MCF 10A (cell line): ENCODE measurements at regions not wholly inside any gene's neighbourhood (a gene's known extent, or its start where the extent isn't known, plus 50 kb on each side); places are given as distances from the start of the nearest gene placed in this dataset.

Experiments used
- BruUV-seq: library from RNA; stranded (reverse); fragments of 400-500 nt; replicated peaks from 2 replicates; lab custom pipeline; 2021; lab: Mats Ljungman, UMichigan
- CTCF ChIA-PET: fragments of 300-600 bp; sonication (Branson Sonifier 250); formaldehyde crosslinking; extraction: SDS; loops from one replicate; lab custom pipeline; 2021; ENCODE audit warnings: antibody characterized with exemption, inconsistent platforms; lab: Yijun Ruan, JAX
- POLR2A ChIA-PET: fragments of 300-600, 350-650 bp; sonication (Branson Sonifier 250); formaldehyde crosslinking; extraction: SDS; loops from one replicate; lab custom pipeline; 2020; ENCODE audit warnings: antibody characterized with exemption, inconsistent platforms; lab: Yijun Ruan, JAX
- DNase-seq: peaks from one replicate; pipeline ENCODE4 v3.0.0-alpha.2; 2018; ENCODE audit not compliant: unreplicated experiment
- H3K27ac Mint-ChIP-seq: one replicate; pipeline ENCODE4 v1.8.0; 2022; ENCODE audit warnings: mild to moderate bottlenecking, low read depth, mixed read lengths; ENCODE audit not compliant: unreplicated experiment
- H3K27me3 Mint-ChIP-seq: one replicate; pipeline ENCODE4 v1.8.0; 2022; ENCODE audit warnings: mixed read lengths; ENCODE audit not compliant: insufficient read depth, unreplicated experiment
- H3K36me3 Mint-ChIP-seq: one replicate; pipeline ENCODE4 v1.8.0; 2022; ENCODE audit warnings: mild to moderate bottlenecking, moderate library complexity, mixed read lengths; ENCODE audit not compliant: insufficient read depth, unreplicated experiment
- H3K4me1 Mint-ChIP-seq: one replicate; pipeline ENCODE4 v1.8.0; 2022; ENCODE audit warnings: mixed read lengths; ENCODE audit not compliant: insufficient read depth, unreplicated experiment
- H3K4me3 Mint-ChIP-seq: one replicate; pipeline ENCODE4 v1.8.0; 2022; ENCODE audit warnings: mild to moderate bottlenecking, moderate library complexity, mixed read lengths; ENCODE audit not compliant: unreplicated experiment
- H3K9me3 Mint-ChIP-seq: one replicate; pipeline ENCODE4 v1.8.0; 2022; ENCODE audit warnings: mixed read lengths; ENCODE audit not compliant: unreplicated experiment
- CTCF ChIP-seq: fragments of 200-600 bp; IDR thresholded peaks from one replicate; pipeline ENCODE4 v1.8.0; 2022; ENCODE audit warnings: antibody characterized with exemption, mild to moderate bottlenecking; ENCODE audit not compliant: unreplicated experiment
- intact Hi-C: fragments of 100-400 bp; cut with micrococcal nuclease; formaldehyde crosslinking; loops from 2 replicates; pipeline ENCODE4 v1.14.1; 2022

DNA sequence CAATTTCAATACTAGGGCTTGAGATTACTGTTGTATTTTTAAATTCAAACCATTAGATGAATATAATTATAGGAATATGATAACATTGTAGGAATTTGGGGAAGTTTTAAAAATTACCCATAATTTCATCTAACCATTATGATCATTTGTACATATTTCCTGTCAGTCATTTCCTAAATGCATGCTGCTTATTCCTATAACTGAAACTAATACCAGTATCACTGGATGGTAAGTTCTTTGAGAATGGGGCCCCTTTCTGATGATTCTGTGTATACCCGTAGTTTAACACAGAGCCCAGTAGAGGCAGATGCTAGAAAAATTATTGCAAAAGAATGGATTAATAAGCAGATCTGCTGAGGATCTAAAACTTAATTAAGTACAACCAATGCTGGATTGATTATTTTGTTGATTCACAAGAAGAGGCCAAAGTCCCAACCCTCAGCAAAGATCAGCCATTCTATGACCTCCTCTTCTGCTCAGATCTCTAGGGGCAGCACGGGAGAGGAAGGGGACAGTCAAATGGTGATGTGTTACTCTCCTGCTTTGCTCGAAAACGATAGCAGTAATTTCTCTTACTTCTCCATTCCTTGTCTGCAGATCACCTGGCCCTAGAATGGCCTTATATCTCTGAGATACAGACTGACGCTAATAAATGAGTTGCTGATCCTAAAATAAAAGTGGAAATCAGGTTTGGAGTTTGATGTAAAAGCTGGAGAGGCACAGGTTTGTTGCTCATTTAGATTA is 69.5 kb upstream of the PELI1 start:
- ChIA-PET POLR2A (interaction anchor here (0.6 to 2.1 kb wide), 8 partner anchors 9 to 99 kb away, joined by 3 to 9 read pairs (median 6); no protein-coding TSS in a partner anchor), CTCF (interaction anchor here (0.6 to 1.5 kb wide), 3 partner anchors 30 to 99 kb away, joined by 4 to 8 read pairs (median 6); no protein-coding TSS in a partner anchor)

GRCh38 chr2:64214281-64215115 is 70.3 kb upstream of the PELI1 start:
- intact Hi-C loops: loop anchor here (5.0 kb wide), 3 partner anchors 58 to 98 kb away; partner anchors contain the start of gene PELI1
- Mint-ChIP-seq H3K4me3 (no peak overlapping the region), H3K36me3 (no peaks in the 10 kb centered on the region), H3K27ac (peak overlapping the region; percentile 28), H3K27me3 (no peaks in the 10 kb centered on the region), H3K4me1 (peaks cover 31% of the 10 kb centered on the region), H3K9me3 (no peaks in the 10 kb centered on the region)
- TF ChIP-seq CTCF: no peak
- BruUV-seq: no TSS peak
- POLR2A ChIA-PET: interaction anchor here (0.6 to 2.1 kb wide), 12 partner anchors 8 to 152 kb away, joined by 3 to 9 read pairs (median 4); no protein-coding TSS in a partner anchor
- peak; percentile 19 for DNase-seq
- CTCF ChIA-PET: interaction anchor here (0.6 to 1.5 kb wide), 7 partner anchors 22 to 153 kb away, joined by 3 to 8 read pairs (median 4); no protein-coding TSS in a partner anchor

More for the DNA sequence above, 69.5 kb upstream of the PELI1 start:
- TSS peak; percentile 43 for BruUV-seq
- H3K27me3 Mint-ChIP-seq: no peaks in the 10 kb centered on the region
- no peaks in the 10 kb centered on the region for H3K36me3 Mint-ChIP-seq
- peaks cover 31% of the 10 kb centered on the region for H3K4me1 Mint-ChIP-seq
- H3K27ac Mint-ChIP-seq: peak overlapping the region; percentile 28
- intact Hi-C loops: loop anchor here (5.0 kb wide), 3 partner anchors 59 to 99 kb away; partner anchors contain the start of gene PELI1
- no peak overlapping the region for H3K4me3 Mint-ChIP-seq
- TF ChIP-seq CTCF: no peak
- DNase-seq: no peak
- H3K9me3 Mint-ChIP-seq: no peaks in the 10 kb centered on the region

DNA sequence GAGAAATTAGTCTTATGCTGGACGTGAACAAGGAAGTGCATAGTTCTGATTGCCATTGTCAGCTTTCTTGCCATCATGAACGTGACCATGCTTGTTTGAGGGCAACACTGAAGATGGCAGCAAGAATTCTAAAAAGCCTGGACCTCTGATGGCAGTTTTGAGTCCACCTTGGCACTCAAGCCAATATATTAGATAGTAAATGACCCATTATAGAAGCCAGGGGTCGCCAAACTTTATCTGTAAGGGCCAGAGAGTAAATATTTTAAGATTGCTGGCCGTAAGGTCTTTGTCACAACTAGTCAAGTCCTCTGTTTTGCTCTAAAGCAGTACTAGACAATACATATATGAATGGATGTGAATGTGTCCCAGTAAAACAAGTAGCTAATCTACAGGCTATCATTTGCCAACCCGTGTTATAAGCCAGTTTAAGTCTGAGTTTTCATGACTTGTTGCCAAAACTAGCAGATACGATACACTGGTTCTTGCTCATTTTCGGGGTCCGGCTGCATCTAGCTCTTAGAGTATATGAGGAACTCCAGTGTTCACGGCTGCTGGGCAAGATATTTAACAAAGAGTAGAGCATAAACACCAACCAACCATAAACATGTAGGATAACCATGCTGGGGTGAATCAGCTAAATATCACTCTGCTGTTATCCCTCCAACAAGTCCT is 73.1 kb upstream of the PELI1 start:
- intact Hi-C loops: no loop called here
- Mint-ChIP-seq H3K36me3 (no peaks in the 10 kb centered on the region), H3K27ac (no peak overlapping the region), H3K4me3 (no peak overlapping the region), H3K27me3 (no peaks in the 10 kb centered on the region), H3K9me3 (no peaks in the 10 kb centered on the region), H3K4me1 (peaks cover 12% of the 10 kb centered on the region)
- DNase-seq: no peak
- BruUV-seq: no TSS peak
- ChIA-PET CTCF (interaction anchor here (0.6 kb wide), 1 partner anchor 63 kb away, joined by 3 read pairs; no protein-coding TSS in a partner anchor), POLR2A (no interaction called here)
- TF ChIP-seq CTCF: no peak
